ENCODE measurements at regions not wholly inside any gene's neighbourhood (a gene's known extent, or its start where the extent isn't known, plus 50 kb on each side); places are given as distances from the start of the nearest gene placed in this dataset.
"Not testable (repeated sequence)": the region's sequence is repeated elsewhere in the genome, so short reads cannot be mapped to it uniquely, and the experiment has no call there.

GRCh38 chr5:101532430-101532829, 629.3 kb upstream of the ST8SIA4 start:
- DNase-seq (ENCODE audit: low read depth in 4 of 4, low spot score in 1 of 4), result no peak

DNA sequence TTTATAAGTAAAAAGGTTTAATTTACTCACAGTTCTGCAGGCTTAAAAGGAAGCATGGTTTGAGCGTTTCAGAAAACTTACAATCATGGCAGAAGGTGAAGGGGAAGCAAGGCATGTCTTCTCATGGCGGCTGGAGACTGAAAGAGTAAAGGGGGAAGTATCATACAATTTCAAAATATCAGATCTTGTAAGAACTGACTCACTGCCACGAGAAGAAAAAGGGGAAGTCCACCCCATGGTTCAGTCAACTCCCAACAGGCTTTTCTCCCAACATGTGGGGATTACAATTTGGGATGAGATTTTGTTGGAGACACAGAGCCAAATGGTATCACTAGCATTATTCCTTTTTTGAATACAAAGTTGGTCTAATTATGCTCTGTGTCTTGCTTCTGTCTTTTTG, 627.9 kb upstream of the ST8SIA4 start:
- no peak for DNase-seq (ENCODE audit: low read depth in 4 of 4, low spot score in 1 of 4)

- DNase-seq (ENCODE audit: low read depth in 4 of 4, low spot score in 1 of 4), result not testable (repeated sequence)
Measured at GRCh38 chr5:101529094-101529493, 626.0 kb upstream of the ST8SIA4 start.

DNA sequence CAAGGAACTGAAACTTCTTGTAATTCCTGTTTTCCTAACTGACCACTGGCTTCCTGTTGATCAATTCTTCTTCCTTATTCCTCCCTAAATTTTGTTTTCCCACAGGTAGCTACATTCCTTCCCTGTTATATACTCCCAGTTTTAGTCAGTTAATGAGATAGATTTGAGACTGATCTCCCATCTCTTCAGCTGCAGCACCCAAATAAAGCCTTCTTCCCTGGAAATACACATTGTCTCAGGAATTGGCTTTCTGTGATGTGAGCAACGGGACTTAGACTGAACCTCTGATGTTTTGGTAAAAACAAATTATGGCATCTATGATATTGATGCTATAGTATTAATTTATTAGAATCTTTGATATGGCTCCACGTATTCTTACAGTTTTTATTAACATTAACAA, 617.3 kb upstream of the ST8SIA4 start:
- DNase-seq (ENCODE audit: low read depth in 4 of 4, low spot score in 1 of 4), result no peak

DNA sequence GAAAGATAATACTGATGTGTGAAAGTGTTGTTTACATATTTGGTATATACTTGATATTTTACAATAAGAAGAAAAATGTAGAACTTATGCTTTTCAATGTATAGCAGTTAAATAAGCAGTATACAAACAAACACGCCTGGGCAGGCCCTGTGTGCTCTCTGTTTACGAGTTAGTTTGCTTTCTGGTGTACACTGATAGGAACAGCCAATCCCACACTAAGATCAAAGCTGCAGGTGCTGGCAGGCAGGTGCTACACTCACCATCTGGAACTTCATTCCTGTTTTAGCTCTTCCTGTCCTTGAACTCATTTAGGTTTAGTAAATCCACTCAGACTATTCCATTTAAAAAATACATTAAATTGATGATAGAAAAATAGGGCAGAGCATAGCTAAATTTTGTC, 614.7 kb upstream of the ST8SIA4 start:
- no peak for DNase-seq (ENCODE audit: low read depth in 4 of 4, low spot score in 1 of 4)

- no peak for DNase-seq (ENCODE audit: low read depth in 4 of 4, low spot score in 1 of 4)
Measured at GRCh38 chr5:101515721-101516120, 612.6 kb upstream of the ST8SIA4 start.

DNA sequence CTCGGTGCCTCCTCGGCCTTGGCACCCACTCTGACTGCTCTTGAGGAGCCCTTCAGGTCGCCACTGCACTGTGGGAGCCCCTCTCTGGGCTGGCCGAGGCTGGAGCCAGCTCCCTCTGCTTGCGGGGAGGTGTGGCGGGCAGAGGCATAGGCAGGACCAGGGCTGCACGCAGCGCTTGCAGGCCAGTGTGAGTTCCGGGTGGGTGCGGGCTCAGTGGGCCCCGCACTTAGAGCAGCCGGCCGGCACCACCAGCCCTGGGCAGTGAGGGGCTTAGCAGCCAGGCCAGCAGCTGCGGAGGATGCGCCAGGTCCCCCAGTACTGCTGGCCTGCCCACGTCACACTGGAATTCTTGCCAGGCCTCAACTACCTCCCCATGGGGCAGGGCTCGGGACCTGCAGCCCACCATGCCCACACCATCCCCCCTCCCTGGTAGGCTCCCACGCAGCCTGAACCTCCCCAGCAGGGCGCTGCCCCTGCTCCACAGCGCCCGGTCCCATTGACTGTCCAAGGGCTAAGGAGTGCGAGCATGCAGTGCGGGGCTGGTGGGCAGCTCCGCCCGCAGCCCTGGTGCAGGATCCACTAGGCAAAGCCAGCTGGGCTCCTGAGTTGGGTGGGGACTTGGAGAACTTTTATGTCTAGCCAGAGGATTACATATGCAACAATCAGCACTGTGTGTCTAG, 602.9 kb upstream of the ST8SIA4 start:
- DNase-seq (ENCODE audit: low read depth in 4 of 4, low spot score in 1 of 4), result no peak

- no peak for DNase-seq (ENCODE audit: low read depth in 4 of 4, low spot score in 1 of 4)
Measured at GRCh38 chr5:101482931-101483330, 579.8 kb upstream of the ST8SIA4 start.

DNA sequence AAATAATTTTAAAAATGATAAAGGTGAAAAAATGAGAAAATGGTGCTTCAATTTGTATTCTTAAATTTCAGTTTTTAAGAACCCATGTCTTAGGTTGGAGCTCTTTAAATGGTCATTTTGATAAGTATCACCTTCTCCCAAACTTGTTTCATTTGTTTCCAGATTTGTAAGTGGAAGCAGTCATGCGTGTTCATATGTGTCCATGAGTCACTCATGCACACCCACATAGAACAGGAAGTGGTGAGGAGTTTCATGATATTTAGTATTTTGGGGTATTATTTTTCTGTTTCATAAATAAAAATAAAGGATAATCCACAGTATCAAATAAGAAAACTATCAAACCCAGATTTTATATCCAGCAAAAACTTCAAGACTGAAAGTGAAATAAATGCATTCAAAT, 570.4 kb upstream of the ST8SIA4 start:
- DNase-seq (ENCODE audit: low read depth in 4 of 4, low spot score in 1 of 4), result no peak

DNA sequence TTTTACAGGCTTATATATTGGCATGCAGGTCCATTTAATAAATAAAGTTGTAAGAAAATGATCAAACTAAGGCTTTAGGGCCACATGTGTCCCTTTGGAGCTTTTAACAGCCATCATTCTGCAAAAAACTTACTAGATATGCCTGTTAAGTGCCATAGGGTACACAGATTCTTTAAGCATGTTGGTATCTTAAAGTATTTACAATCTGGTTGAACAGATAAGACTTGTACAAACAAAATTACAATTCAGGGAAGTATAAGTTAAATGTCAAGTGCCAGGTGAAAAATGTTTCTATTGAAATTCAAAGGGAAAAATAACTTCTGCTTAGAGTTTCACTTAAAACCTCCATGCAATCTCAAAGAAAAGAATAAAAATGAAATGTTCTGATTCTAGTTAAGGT, 558.4 kb upstream of the ST8SIA4 start:
- no peak for DNase-seq (ENCODE audit: low read depth in 4 of 4, low spot score in 1 of 4)

DNA sequence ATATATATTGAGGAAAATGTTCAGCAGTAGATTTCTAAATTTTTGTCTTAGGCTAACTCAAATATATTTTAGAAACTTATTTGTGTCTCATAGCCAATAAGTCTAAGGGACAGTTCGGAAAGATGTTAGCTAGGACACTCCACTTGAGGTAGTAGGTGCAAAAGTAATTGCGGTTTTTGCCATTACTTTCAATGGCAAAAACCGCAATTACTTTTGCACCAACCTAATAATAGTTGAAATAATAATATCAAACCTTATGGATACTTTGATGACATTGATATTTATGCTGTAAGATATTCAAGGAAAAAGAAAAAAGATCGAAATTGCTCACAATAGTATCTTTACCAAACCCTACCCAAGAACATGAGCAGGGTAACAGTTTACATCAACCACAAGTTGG, 555.5 kb upstream of the ST8SIA4 start:
- DNase-seq (ENCODE audit: low read depth in 4 of 4, low spot score in 1 of 4), result no peak

DNA sequence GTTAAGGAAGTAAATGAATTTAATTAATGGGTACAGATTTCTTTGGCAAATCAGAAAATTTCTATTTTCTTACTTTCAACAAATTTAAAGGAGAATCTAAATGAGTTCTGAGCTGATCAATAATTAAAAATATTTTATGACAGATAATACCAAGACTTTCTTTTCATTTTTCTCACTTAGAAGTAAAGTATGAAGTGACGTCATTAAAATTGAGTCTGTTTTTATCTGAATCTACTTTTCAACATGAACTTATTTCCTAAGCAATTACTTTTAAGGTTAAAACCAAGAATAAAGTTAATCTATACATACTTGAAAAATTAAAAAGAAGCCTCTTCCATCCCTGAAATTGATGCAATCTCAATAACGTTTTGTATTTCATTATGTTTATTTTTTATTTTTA, 552.8 kb upstream of the ST8SIA4 start:
- DNase-seq (ENCODE audit: low read depth in 4 of 4, low spot score in 1 of 4), result no peak

DNA sequence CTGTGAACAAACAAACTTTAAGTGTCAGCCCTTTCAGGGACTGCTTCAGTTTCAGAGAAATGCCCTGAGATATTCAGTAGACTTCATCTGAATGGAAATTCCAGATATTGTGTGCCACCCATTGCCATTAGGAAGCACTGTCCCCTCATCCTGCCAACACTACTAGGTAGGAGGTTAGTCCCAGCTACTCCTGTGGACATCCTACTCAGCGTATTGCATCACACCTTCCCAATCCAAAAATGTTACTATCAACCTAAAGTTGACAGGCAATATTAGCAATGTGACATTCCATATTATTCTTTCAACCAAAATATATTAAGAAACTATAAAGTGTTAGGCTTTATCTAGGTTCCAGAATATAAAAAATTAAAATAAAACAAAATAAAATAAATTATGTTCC, 552.0 kb upstream of the ST8SIA4 start:
- no peak for DNase-seq (ENCODE audit: low read depth in 4 of 4, low spot score in 1 of 4)

- DNase-seq (ENCODE audit: low read depth in 4 of 4, low spot score in 1 of 4), result not testable (repeated sequence)
Measured at GRCh38 chr5:101442281-101442680, 539.2 kb upstream of the ST8SIA4 start.

- DNase-seq (ENCODE audit: low read depth in 4 of 4, low spot score in 1 of 4), result no peak
Measured at GRCh38 chr5:101440173-101440572, 537.1 kb upstream of the ST8SIA4 start.

DNA sequence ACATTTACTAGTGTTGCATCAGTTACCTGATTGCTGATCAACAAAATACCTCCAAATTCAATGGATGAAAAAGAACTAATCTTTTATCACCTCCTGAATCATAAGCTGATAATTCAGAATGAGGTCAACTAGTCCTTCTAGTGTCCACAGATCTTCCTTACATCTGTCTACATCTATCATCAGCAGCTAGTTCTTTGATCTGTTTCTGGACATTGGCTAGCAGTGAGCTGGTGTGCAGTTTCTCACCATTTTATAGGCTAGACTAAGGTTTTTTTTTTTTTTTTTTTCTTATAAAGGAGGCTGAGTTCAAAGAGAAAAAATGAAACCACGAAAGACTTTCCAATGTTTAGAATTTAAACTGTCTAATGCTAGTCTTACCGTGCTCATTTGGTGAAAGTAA, 534.3 kb upstream of the ST8SIA4 start:
- DNase-seq (ENCODE audit: low read depth in 4 of 4, low spot score in 1 of 4), result no peak

DNA sequence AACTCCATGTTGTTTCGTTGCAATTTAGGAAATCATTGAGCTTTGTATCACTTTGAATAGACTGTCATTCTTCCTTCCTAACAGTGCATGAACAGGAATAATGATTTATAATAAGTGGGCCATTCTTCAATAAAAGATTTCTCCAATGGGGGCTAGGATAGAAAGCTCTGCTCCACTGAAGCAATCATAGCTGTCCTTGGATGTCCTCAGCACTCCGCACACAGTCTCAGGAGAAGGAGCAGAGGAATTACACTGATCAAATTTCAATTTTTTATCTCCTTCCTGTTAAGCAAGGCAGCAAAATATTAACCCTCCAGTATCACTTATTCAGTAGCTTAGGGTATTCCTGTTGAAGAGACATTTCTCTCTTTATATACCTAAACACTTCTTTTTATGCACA, 532.7 kb upstream of the ST8SIA4 start:
- DNase-seq (ENCODE audit: low read depth in 4 of 4, low spot score in 1 of 4), result no peak

GRCh38 chr5:101431201-101431600, 528.1 kb upstream of the ST8SIA4 start:
- no peak for DNase-seq (ENCODE audit: low read depth in 4 of 4, low spot score in 1 of 4)

- DNase-seq (ENCODE audit: low read depth in 4 of 4, low spot score in 1 of 4), result no peak
Measured at GRCh38 chr5:101430551-101430950, 527.5 kb upstream of the ST8SIA4 start.

GRCh38 chr5:101429241-101429640, 526.2 kb upstream of the ST8SIA4 start:
- DNase-seq (ENCODE audit: low read depth in 4 of 4, low spot score in 1 of 4), result no peak

- no peak for DNase-seq (ENCODE audit: low read depth in 4 of 4, low spot score in 1 of 4)
Measured at GRCh38 chr5:101425339-101425859, 522.3 kb upstream of the ST8SIA4 start.

- no peak for DNase-seq (ENCODE audit: low read depth in 4 of 4, low spot score in 1 of 4)
Measured at GRCh38 chr5:101424530-101425175, 521.6 kb upstream of the ST8SIA4 start.

DNA sequence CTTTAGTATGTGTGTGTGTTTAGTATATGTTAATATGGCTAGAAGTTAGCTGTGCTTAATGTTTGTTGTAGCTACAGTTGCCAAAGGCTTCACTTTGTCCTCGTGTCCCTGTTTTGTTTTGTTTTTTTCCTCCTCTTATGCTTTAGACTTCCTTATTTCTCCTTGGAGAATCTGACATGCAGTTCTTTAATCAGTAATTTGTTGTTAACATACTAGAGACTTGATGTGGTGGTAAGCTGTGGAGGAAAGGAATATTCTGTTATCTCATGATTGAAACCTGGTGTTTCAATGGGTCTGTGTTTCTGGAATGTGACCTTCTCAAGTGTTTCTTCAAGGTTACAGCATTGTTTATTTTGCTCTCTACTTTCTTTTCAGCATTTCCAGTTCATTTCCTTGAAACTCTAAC, 515.6 kb upstream of the ST8SIA4 start:
- no peak for DNase-seq (ENCODE audit: low read depth in 4 of 4, low spot score in 1 of 4)
